Ishikawa (cell line): ENCODE measurements at regions not wholly inside any gene's neighbourhood (a gene's known extent, or its start where the extent isn't known, plus 50 kb on each side); places are given as distances from the start of the nearest gene placed in this dataset.

Source experiments
- CEBPB ChIP-seq: IDR thresholded peaks from 2 replicates; pipeline ENCODE4 v1.6.1; 2012
- CREB1 ChIP-seq: IDR thresholded peaks from 2 replicates; pipeline ENCODE4 v1.6.1; 2012; ENCODE audit warnings: low read depth
- EP300 ChIP-seq: IDR thresholded peaks from 2 replicates; pipeline ENCODE4 v1.6.1; 2012; ENCODE audit warnings: borderline replicate concordance
- FOXM1 ChIP-seq: IDR thresholded peaks from 2 replicates; pipeline ENCODE4 v1.6.1; 2012; ENCODE audit warnings: low read depth, borderline replicate concordance
- NFIC ChIP-seq: IDR thresholded peaks from 2 replicates; pipeline ENCODE4 v1.6.1; 2012
- RAD21 ChIP-seq: IDR thresholded peaks from 2 replicates; pipeline ENCODE4 v1.6.1; 2012; ENCODE audit warnings: low read depth
- TAF1 ChIP-seq: IDR thresholded peaks from 2 replicates; pipeline ENCODE4 v1.6.1; 2012; ENCODE audit warnings: low read depth, mild to moderate bottlenecking
- TCF12 ChIP-seq: IDR thresholded peaks from 2 replicates; pipeline ENCODE4 v1.6.1; 2012; ENCODE audit warnings: low read depth
- TEAD4 ChIP-seq: IDR thresholded peaks from 2 replicates; pipeline ENCODE4 v1.6.1; 2012
- YY1 ChIP-seq: IDR thresholded peaks from 2 replicates; pipeline ENCODE4 v1.6.1; 2012; ENCODE audit warnings: low read depth
- ZBTB7A ChIP-seq: IDR thresholded peaks from 2 replicates; pipeline ENCODE4 v1.6.1; 2012; ENCODE audit warnings: low read depth
- TF ChIP-seq, protein P1 (sequence below): IDR thresholded peaks from 2 replicates; pipeline ENCODE4 v1.6.1; 2012
- TF ChIP-seq, protein P2 (sequence below): IDR thresholded peaks from 2 replicates; pipeline ENCODE4 v1.6.1; 2012; ENCODE audit warnings: low read depth, mild to moderate bottlenecking
- TF ChIP-seq, protein P3 (sequence below): IDR thresholded peaks from 2 replicates; pipeline ENCODE4 v1.6.1; 2012

DNA sequence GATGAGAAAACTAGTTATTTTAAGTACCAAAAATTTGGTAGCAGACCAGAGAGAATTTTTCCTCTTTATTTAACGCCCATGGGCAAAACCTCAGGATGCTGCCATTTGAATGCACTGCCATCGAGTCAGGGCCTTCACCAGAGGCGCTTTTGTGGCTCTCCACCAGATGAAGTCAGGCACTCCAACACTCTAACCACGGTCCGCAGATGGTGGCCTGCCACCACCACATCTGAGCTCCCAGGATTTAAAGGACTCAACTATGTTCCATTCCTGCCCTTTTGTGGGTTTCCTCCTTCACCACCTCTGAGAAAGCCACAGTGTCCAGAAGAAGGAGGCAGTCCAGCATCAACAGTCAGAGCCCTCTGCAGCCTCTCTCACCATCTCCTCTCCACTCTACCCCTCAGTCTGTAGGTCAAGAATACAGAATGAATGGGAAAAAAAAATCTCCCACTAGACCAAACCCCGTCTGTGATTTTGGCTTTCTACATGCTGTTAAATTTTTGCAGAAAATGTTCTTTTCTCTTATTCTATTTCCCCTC lies 647.4 kb downstream of the USP25 start:
- no peak for TF ChIP-seq YY1
- no peak for TF ChIP-seq CREB1
- no peak for TF ChIP-seq ZBTB7A
- no peak for TF ChIP-seq TEAD4
- TF ChIP-seq EP300: no peak
- TF ChIP-seq TAF1: no peak
- no peak for TF ChIP-seq CEBPB
- TF ChIP-seq, protein P1, sequence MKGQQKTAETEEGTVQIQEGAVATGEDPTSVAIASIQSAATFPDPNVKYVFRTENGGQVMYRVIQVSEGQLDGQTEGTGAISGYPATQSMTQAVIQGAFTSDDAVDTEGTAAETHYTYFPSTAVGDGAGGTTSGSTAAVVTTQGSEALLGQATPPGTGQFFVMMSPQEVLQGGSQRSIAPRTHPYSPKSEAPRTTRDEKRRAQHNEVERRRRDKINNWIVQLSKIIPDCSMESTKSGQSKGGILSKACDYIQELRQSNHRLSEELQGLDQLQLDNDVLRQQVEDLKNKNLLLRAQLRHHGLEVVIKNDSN: no peak
- TF ChIP-seq FOXM1: no peak
- TF ChIP-seq NFIC: no peak
- TF ChIP-seq, protein P2, sequence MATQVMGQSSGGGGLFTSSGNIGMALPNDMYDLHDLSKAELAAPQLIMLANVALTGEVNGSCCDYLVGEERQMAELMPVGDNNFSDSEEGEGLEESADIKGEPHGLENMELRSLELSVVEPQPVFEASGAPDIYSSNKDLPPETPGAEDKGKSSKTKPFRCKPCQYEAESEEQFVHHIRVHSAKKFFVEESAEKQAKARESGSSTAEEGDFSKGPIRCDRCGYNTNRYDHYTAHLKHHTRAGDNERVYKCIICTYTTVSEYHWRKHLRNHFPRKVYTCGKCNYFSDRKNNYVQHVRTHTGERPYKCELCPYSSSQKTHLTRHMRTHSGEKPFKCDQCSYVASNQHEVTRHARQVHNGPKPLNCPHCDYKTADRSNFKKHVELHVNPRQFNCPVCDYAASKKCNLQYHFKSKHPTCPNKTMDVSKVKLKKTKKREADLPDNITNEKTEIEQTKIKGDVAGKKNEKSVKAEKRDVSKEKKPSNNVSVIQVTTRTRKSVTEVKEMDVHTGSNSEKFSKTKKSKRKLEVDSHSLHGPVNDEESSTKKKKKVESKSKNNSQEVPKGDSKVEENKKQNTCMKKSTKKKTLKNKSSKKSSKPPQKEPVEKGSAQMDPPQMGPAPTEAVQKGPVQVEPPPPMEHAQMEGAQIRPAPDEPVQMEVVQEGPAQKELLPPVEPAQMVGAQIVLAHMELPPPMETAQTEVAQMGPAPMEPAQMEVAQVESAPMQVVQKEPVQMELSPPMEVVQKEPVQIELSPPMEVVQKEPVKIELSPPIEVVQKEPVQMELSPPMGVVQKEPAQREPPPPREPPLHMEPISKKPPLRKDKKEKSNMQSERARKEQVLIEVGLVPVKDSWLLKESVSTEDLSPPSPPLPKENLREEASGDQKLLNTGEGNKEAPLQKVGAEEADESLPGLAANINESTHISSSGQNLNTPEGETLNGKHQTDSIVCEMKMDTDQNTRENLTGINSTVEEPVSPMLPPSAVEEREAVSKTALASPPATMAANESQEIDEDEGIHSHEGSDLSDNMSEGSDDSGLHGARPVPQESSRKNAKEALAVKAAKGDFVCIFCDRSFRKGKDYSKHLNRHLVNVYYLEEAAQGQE: no peak
- TF ChIP-seq TCF12: no peak
- TF ChIP-seq, protein P3, sequence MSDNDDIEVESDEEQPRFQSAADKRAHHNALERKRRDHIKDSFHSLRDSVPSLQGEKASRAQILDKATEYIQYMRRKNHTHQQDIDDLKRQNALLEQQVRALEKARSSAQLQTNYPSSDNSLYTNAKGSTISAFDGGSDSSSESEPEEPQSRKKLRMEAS: no peak
- no peak for TF ChIP-seq RAD21
